ENCODE measurements at regions not wholly inside any gene's neighbourhood (a gene's known extent, or its start where the extent isn't known, plus 50 kb on each side); places are given as distances from the start of the nearest gene placed in this dataset.

DNA sequence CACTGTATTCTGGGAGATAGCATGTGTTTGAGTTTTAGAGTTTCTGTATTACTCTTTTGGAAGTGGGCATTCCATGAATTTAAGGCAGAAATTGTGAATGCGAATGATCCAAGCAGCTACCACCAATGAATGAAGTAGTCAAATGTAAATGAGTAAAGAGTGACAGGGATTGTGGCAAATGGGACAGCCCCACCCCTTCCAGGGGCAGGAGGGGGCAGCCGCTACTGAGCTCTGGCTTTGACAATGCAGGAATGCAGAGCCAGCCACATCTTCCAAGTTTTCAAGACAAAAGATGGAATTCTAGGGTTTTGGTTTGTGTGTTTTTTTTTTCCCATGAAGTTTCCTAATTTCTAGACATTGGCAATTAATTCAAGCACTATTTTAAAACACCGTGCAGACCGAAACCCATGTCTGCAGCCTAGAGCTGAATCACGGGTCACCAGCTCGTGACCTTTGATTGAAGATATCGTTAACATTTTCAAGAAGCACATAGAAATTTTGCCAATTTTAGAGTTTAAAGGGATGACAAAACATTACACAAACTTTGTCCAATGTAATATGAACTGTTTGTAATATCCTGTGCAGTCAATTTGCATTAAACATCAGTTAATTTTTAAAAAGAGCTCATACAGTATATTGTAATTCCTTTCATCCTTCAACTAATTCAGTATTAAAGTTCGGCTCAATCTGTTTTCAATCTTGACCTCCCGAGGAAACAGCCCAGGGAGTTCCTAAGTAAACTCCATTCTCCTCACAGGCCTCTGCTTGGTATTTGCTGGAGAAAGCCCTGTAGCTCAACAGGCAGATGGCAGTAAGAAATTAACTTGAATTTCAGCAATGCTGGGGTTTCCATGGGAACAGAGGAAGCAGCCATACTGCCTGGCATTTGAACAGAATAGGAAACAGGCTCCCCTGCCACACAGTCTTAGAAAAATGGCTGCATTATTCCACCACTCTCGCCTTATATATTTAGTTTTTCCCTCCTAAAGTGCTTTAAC is 83.4 kb downstream of the UCHL1 start:
- Mint-ChIP-seq H3K4me3 (peak overlapping the region; percentile 61), H3K27me3 (no peaks in the 10 kb centered on the region)

DNA sequence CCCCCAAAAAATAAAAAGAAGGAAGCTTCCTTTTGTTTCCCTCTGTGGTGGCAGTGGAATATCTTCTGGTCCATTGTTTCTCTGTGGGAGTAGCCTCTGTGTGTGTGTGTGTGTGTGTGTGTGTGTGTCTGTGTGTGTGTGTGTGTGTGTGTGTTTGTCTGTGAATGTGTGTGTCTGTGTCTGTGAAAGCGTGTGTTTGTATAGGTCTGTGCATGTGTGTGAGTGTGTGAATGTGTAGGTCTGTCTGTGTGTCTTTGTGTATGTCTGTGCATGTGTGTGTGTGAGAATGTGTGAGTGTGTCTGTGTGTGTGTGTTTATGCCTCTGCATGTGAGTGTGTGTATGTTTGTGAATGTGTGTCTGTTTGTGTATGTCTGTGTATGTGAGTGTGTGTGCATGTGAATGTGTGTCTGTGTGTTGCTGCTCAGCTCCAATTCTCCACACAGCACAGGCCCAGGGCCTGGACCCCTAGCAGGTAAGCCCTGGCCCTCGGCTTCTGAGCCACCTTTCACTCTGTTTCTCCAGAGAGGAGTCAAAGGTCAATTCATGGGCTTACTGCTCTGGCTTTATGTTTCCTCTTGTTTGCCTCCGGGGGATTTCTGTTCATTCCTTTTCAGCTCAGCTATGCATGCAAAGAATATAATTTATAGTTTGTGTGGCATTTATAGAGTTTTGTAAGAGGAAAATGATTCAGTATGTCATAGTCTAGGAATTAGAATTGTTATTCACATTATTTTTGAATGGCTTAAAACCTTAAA is 89.8 kb downstream of the UCHL1 start:
- H3K4me1 Mint-ChIP-seq (ENCODE audit: unreplicated experiment): peaks cover 18% of the 10 kb centered on the region
- peaks cover 4% of the 10 kb centered on the region for H3K9me3 Mint-ChIP-seq
- peak overlapping the region; percentile 40 for H3K27ac Mint-ChIP-seq
- no peaks in the 10 kb centered on the region for H3K36me3 Mint-ChIP-seq
- no peak for DNase-seq (ENCODE audit: extremely low spot score, unreplicated experiment)
- no peaks in the 10 kb centered on the region for H3K27me3 Mint-ChIP-seq
- TF ChIP-seq, protein P1, sequence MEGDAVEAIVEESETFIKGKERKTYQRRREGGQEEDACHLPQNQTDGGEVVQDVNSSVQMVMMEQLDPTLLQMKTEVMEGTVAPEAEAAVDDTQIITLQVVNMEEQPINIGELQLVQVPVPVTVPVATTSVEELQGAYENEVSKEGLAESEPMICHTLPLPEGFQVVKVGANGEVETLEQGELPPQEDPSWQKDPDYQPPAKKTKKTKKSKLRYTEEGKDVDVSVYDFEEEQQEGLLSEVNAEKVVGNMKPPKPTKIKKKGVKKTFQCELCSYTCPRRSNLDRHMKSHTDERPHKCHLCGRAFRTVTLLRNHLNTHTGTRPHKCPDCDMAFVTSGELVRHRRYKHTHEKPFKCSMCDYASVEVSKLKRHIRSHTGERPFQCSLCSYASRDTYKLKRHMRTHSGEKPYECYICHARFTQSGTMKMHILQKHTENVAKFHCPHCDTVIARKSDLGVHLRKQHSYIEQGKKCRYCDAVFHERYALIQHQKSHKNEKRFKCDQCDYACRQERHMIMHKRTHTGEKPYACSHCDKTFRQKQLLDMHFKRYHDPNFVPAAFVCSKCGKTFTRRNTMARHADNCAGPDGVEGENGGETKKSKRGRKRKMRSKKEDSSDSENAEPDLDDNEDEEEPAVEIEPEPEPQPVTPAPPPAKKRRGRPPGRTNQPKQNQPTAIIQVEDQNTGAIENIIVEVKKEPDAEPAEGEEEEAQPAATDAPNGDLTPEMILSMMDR (conservative IDR thresholded peaks at IDR 0.05): no peak
- H3K4me3 Mint-ChIP-seq: peak overlapping the region; percentile 6

More for the DNA sequence above, 83.4 kb downstream of the UCHL1 start:
- Mint-ChIP-seq H3K27ac (peak overlapping the region; percentile 82), H3K36me3 (no peaks in the 10 kb centered on the region), H3K4me1 (ENCODE audit: unreplicated experiment) (peaks cover 28% of the 10 kb centered on the region), H3K9me3 (peaks cover 4% of the 10 kb centered on the region)
- DNase-seq (ENCODE audit: extremely low spot score, unreplicated experiment): no peak
- TF ChIP-seq, protein P1 (conservative IDR thresholded peaks at IDR 0.05): peak; percentile 28

DNA sequence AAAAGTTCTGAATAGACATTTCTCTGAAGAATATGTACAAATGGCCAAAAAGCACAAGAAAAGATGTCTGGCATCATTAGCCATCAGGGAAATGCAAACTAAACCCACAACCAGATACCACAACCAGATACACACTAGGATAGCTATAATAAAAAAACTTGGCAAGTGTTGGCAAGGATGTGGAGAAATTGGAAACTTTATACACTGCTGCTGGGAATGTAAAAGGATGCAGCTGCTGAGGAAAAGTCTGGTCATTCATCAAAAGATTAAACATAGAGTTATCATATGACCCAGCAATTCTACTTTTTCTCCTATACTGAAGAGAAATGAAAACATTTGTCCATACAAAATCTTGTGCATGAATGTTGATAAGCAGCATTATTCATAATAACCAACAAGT is 92.3 kb downstream of the UCHL1 start:
- DNase-seq (ENCODE audit: extremely low spot score, unreplicated experiment): no peak
- Mint-ChIP-seq H3K9me3 (no peaks in the 10 kb centered on the region), H3K4me1 (ENCODE audit: unreplicated experiment) (peaks cover 11% of the 10 kb centered on the region), H3K36me3 (no peaks in the 10 kb centered on the region), H3K27ac (no peak overlapping the region), H3K27me3 (peaks cover 5% of the 10 kb centered on the region), H3K4me3 (no peak overlapping the region)
- TF ChIP-seq, protein P1 (conservative IDR thresholded peaks at IDR 0.05): no peak

DNA sequence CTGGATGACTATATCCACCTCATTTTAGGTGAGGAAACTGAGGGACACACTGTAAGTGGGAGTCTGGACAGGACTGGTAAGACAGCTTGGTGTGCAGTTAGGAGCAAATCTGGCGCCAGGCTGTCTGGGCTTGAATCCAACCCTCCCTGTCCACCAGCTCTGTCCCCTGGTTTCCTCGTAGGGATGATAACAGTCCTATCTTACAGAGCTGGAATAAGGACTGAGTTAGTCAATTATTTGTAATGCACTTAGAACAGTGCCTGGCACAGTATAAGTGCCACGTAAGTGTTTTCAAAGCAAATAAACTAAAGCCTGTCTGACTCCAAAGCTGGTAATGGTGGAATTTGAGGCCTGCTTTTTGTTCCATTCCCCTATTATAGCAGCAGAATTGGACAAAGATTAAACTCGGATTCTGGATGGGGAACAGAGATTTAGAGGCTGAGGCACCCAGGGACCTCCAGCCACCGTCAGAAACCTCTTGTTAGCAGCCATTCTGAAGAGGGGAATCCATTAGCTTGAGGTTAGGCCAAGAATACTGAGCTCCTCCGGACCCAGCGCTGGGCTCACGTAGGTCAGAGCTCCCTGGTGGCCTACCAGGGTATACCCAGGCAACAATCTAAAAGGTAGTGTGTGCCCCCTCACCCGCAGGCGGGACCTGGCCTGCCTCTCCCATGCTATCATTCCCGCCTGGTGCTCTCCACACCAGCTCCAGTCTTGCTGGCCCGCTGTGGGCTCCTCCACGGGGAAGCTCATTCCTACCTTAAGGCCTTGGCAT is 102.1 kb downstream of the UCHL1 start:
- Mint-ChIP-seq H3K9me3 (no peaks in the 10 kb centered on the region), H3K4me1 (ENCODE audit: unreplicated experiment) (peaks cover 22% of the 10 kb centered on the region), H3K27me3 (peaks cover 25% of the 10 kb centered on the region), H3K4me3 (peak overlapping the region; percentile 80), H3K27ac (peak overlapping the region; percentile 58), H3K36me3 (no peaks in the 10 kb centered on the region)
- TF ChIP-seq, protein P1 (conservative IDR thresholded peaks at IDR 0.05): peak; percentile 55
- no peak for DNase-seq (ENCODE audit: extremely low spot score, unreplicated experiment)

DNA sequence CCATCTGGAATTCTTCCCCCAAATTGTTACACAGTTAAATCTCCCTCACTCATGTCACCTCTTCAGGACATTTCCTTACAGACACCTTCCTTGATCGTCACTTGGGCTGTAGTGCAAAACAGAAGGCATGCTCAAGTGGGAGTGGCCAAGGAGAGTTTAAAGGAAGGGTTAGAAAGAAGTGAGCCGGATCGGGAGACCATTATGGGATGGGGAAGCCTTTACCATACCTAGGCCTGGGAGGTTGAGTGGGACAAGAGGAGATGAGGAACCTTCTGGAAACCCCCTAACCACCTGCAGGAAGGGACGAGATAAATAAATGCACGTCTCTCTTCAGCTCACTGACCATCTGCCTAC is 102.7 kb downstream of the UCHL1 start:
- peaks cover 22% of the 10 kb centered on the region for H3K4me1 Mint-ChIP-seq (ENCODE audit: unreplicated experiment)
- H3K27ac Mint-ChIP-seq: no peak overlapping the region
- TF ChIP-seq, protein P1 (conservative IDR thresholded peaks at IDR 0.05): peak; percentile 16
- H3K36me3 Mint-ChIP-seq: no peaks in the 10 kb centered on the region
- H3K4me3 Mint-ChIP-seq: peak overlapping the region; percentile 80
- H3K9me3 Mint-ChIP-seq: no peaks in the 10 kb centered on the region
- peaks cover 25% of the 10 kb centered on the region for H3K27me3 Mint-ChIP-seq
- DNase-seq (ENCODE audit: extremely low spot score, unreplicated experiment): no peak

Data from type B pancreatic cell (in vitro differentiated cells).